Panc1 (cell line): ENCODE measurements at regions not wholly inside any gene's neighbourhood (a gene's known extent, or its start where the extent isn't known, plus 50 kb on each side); places are given as distances from the start of the nearest gene placed in this dataset.

Source experiments
- CTCF ChIP-seq: fragments of 450-650 bp; IDR thresholded peaks from 2 replicates; pipeline ENCODE4 v1.5.1; 2017; ENCODE audit warnings: mild to moderate bottlenecking
- POLR2AphosphoS5 ChIP-seq: IDR thresholded peaks from 2 replicates; pipeline ENCODE4 v1.6.1; 2012; ENCODE audit warnings: mild to moderate bottlenecking, low read depth, low read length, moderate library complexity
- REST ChIP-seq, 2 experiments: IDR thresholded peaks; 2 replicates each; pipeline ENCODE4 v1.6.1; 2011 to 2012; ENCODE audit warnings: low read depth in 2 of 2, control low read depth in 1 of 2, low read length in 1 of 2, mild to moderate bottlenecking in 1 of 2, moderate library complexity in 1 of 2; ENCODE audit not compliant: insufficient read depth in 1 of 2
- SIN3A ChIP-seq: IDR thresholded peaks from 2 replicates; pipeline ENCODE4 v1.6.1; 2012; ENCODE audit warnings: low read depth, mild to moderate bottlenecking, low read length, moderate library complexity, borderline replicate concordance; ENCODE audit not compliant: insufficient read depth

GRCh38 chr6:7050872-7051779 lies 56.6 kb upstream of the RREB1 start:
- TF ChIP-seq CTCF (no peak), SIN3A (no peak), POLR2AphosphoS5 (no peak), REST (IDR thresholded peaks at IDR 0.05; ENCODE audit: insufficient read depth in 1 of 2, low read depth in 2 of 2, low read length in 1 of 2) (no peak)
